H1 (cell line): ENCODE measurements at regions not wholly inside any gene's neighbourhood (a gene's known extent, or its start where the extent isn't known, plus 50 kb on each side); places are given as distances from the start of the nearest gene placed in this dataset.

ENCODE experiments used
- CTCF ChIA-PET: fragments of 300-600 bp; sonication (Branson Sonifier 250); formaldehyde crosslinking; loops from one replicate; lab custom pipeline; 2021; ENCODE audit not compliant: partially characterized antibody; lab: Charles Lee
- POLR2A ChIA-PET: fragments of 300-600 bp; sonication (Branson Sonifier 250); formaldehyde crosslinking; loops from one replicate; lab custom pipeline; 2021; ENCODE audit warnings: inconsistent platforms; ENCODE audit not compliant: partially characterized antibody; lab: Charles Lee
- DNase-seq, 2 experiments: peaks; one replicate each; pipeline versions ENCODE4 v3.0.0 to v3.0.0-alpha.2; 2010 to 2022; ENCODE audit warnings: low spot score in 2 of 2, low read depth in 1 of 2, mixed read lengths in 1 of 2
- FAIRE-seq: peaks from 2 replicates; lab custom pipeline; 2011; peaks lifted over from hg19 to GRCh38; lab: Jason Lieb, UNC
- H2AFZ ChIP-seq: 2 replicates; pipeline ENCODE4 v1.8.1; 2012; ENCODE audit warnings: low read length, inconsistent platforms
- H2AK5ac ChIP-seq: 2 replicates; pipeline ENCODE4 v1.6.1; 2013; ENCODE audit warnings: low read depth, low read length
- H2BK120ac ChIP-seq: replicated peaks from 2 replicates; pipeline ENCODE3; 2013; ENCODE audit warnings: low read depth, low read length, inconsistent platforms
- H2BK12ac ChIP-seq: 2 replicates; pipeline ENCODE4 v1.6.1; 2013; ENCODE audit warnings: low read depth, low read length
- H2BK15ac ChIP-seq: 2 replicates; pipeline ENCODE4 v1.6.1; 2013; ENCODE audit warnings: low read length
- H2BK20ac ChIP-seq: 2 replicates; pipeline ENCODE4 v1.6.1; 2013; ENCODE audit warnings: low read length
- H2BK5ac ChIP-seq: 2 replicates; pipeline ENCODE4 v1.6.1; 2013; ENCODE audit warnings: low read depth, low read length
- H3K14ac ChIP-seq: 2 replicates; pipeline ENCODE4 v1.6.1; 2013; ENCODE audit warnings: inconsistent platforms; ENCODE audit not compliant: insufficient read length
- H3K18ac ChIP-seq: 2 replicates; pipeline ENCODE4 v1.6.1; 2013; ENCODE audit warnings: low read length; ENCODE audit errors: extremely low read depth
- H3K23ac ChIP-seq: 2 replicates; pipeline ENCODE4 v1.6.1; 2013; ENCODE audit warnings: inconsistent platforms; ENCODE audit not compliant: insufficient read length
- H3K23me2 ChIP-seq: 2 replicates; pipeline ENCODE4 v1.6.1; 2013; ENCODE audit warnings: low read depth, low read length
- H3K27ac ChIP-seq: 2 replicates; pipeline ENCODE4 v1.6.1; 2011; ENCODE audit warnings: low read depth, low read length, inconsistent platforms
- H3K27me3 ChIP-seq, 4 experiments: replicated peaks in 1 of 4; 1 replicate in 1 of 4; 2 replicates in 3 of 4; pipeline versions ENCODE4 v1.6.1 to v1.8.1; 2011 to 2013; ENCODE audit warnings: low read length in 3 of 4, mild to moderate bottlenecking in 3 of 4, inconsistent platforms in 2 of 4, mixed read lengths in 2 of 4, moderate library complexity in 1 of 4; ENCODE audit not compliant: control insufficient read depth in 3 of 4, insufficient read depth in 3 of 4; ENCODE audit errors: extremely low read depth in 1 of 4
- H3K36me3 ChIP-seq, 4 experiments: 2 replicates each; pipeline versions ENCODE4 v1.6.1 to v1.8.1; 2011 to 2013; ENCODE audit warnings: mild to moderate bottlenecking in 4 of 4, low read length in 3 of 4, moderate library complexity in 2 of 4, control low read depth in 1 of 4, inconsistent platforms in 1 of 4; ENCODE audit not compliant: insufficient read depth in 4 of 4, control insufficient read depth in 2 of 4
- H3K4ac ChIP-seq: replicated peaks from 2 replicates; pipeline ENCODE3; 2013; ENCODE audit warnings: low read length, low read depth, mixed read lengths, inconsistent platforms; ENCODE audit not compliant: insufficient read length
- H3K4me1 ChIP-seq, 4 experiments: replicated peaks in 1 of 4; 1 replicate in 1 of 4; 2 replicates in 3 of 4; pipeline versions ENCODE4 v1.6.1 to v1.8.1; 2011 to 2013; ENCODE audit warnings: low read length in 3 of 4, inconsistent platforms in 2 of 4, mixed read lengths in 1 of 4; ENCODE audit not compliant: insufficient read depth in 4 of 4, control insufficient read depth in 3 of 4
- H3K4me2 ChIP-seq, 2 experiments: 2 replicates each; pipeline versions ENCODE4 v1.6.1 to v1.8.1; 2011 to 2013; ENCODE audit warnings: low read depth in 2 of 2, low read length in 2 of 2, control low read depth in 1 of 2, inconsistent platforms in 1 of 2, mild to moderate bottlenecking in 1 of 2; ENCODE audit not compliant: insufficient read depth in 1 of 2
- H3K4me3 ChIP-seq, 4 experiments: fragments of 200-600, 300-600 bp in 1 of 4; sonication (generic), shearing (Covaris generic), sonication (Bioruptor Twin) in 1 of 4; 2 replicates each; pipeline versions ENCODE4 v1.5.1 to v1.8.1; 2011 to 2016; ENCODE audit warnings: low read length in 4 of 4, low read depth in 3 of 4, control low read depth in 2 of 4, inconsistent platforms in 2 of 4, mild to moderate bottlenecking in 2 of 4, mixed read lengths in 1 of 4, moderate library complexity in 1 of 4; ENCODE audit not compliant: insufficient read depth in 2 of 4; ENCODE audit errors: extremely low read depth in 1 of 4
- H3K56ac ChIP-seq: replicated peaks from 2 replicates; pipeline ENCODE3; 2013; ENCODE audit warnings: low read depth, mild to moderate bottlenecking, mixed read lengths, low read length, inconsistent platforms; ENCODE audit not compliant: insufficient read length
- H3K79me1 ChIP-seq: 2 replicates; pipeline ENCODE4 v1.6.1; 2013; ENCODE audit warnings: low read depth, low read length, control low read depth
- H3K79me2 ChIP-seq, 2 experiments: 2 replicates each; pipeline versions ENCODE4 v1.6.1 to v1.8.1; 2012 to 2013; ENCODE audit warnings: low read length in 2 of 2, mild to moderate bottlenecking in 2 of 2, inconsistent platforms in 1 of 2; ENCODE audit not compliant: insufficient read depth in 2 of 2, control insufficient read depth in 1 of 2
- H3K9ac ChIP-seq, 4 experiments: replicated peaks in 1 of 4; 1 replicate in 1 of 4; 2 replicates in 3 of 4; pipeline versions ENCODE4 v1.6.1 to v1.8.1; 2011 to 2013; ENCODE audit warnings: low read depth in 3 of 4, low read length in 3 of 4, control low read depth in 2 of 4, mild to moderate bottlenecking in 2 of 4, moderate library complexity in 2 of 4, inconsistent platforms in 1 of 4; ENCODE audit errors: extremely low read depth in 1 of 4
- H3K9me3 ChIP-seq, 2 experiments: 2 replicates each; pipeline versions ENCODE4 v1.6.1 to v1.8.1; 2012 to 2013; ENCODE audit warnings: mild to moderate bottlenecking in 2 of 2, moderate library complexity in 2 of 2, control low read depth in 1 of 2, inconsistent platforms in 1 of 2, low read depth in 1 of 2, low read length in 1 of 2, mixed read lengths in 1 of 2; ENCODE audit not compliant: insufficient read depth in 2 of 2
- H4K20me1 ChIP-seq, 2 experiments: replicated peaks in 1 of 2; 2 replicates each; pipeline versions ENCODE3 to v1.8.1; 2011 to 2013; ENCODE audit warnings: inconsistent platforms in 2 of 2, low read length in 2 of 2, mild to moderate bottlenecking in 1 of 2; ENCODE audit not compliant: insufficient read depth in 2 of 2, control insufficient read depth in 1 of 2
- H4K5ac ChIP-seq: 2 replicates; pipeline ENCODE4 v1.6.1; 2013; ENCODE audit warnings: low read length, low read depth, mixed read lengths, inconsistent platforms; ENCODE audit not compliant: insufficient read length
- H4K8ac ChIP-seq: 2 replicates; pipeline ENCODE4 v1.8.0; 2013; ENCODE audit warnings: mild to moderate bottlenecking, moderate library complexity, low read length, inconsistent platforms; ENCODE audit not compliant: insufficient read depth; ENCODE audit errors: extremely low read depth
- H4K91ac ChIP-seq: replicated peaks from 2 replicates; pipeline ENCODE3; 2013; ENCODE audit warnings: low read length, mixed read lengths, inconsistent platforms; ENCODE audit not compliant: insufficient read length
- CBX8 ChIP-seq: fragments of 300-800, 300-1000 bp; sonication (generic); IDR thresholded peaks from 2 replicates; pipeline ENCODE4 v1.7.1; 2016; ENCODE audit warnings: low read depth, low read length, borderline replicate concordance
- CHD2 ChIP-seq: IDR thresholded peaks from 2 replicates; pipeline ENCODE4 v1.6.1; 2012; ENCODE audit warnings: low read length, improper control_type of control experiment
- GABPA ChIP-seq: IDR thresholded peaks from 2 replicates; pipeline ENCODE4 v1.6.1; 2011; ENCODE audit warnings: mild to moderate bottlenecking, low read length, moderate library complexity, borderline replicate concordance; ENCODE audit not compliant: insufficient read depth
- HDAC2 ChIP-seq, 2 experiments: fragments of 300-600 bp in 1 of 2; sonication (generic) in 1 of 2; IDR thresholded peaks; 2 replicates each; pipeline ENCODE4 v1.6.1; 2011 to 2012; ENCODE audit warnings: low read depth in 2 of 2, low read length in 2 of 2, mild to moderate bottlenecking in 2 of 2, moderate library complexity in 2 of 2, borderline replicate concordance in 1 of 2, inconsistent platforms in 1 of 2
- MAFK ChIP-seq: IDR thresholded peaks from 2 replicates; pipeline ENCODE4 v1.6.1; 2012; ENCODE audit warnings: low read depth, mild to moderate bottlenecking, improper control_type of control experiment, low read length
- PHF8 ChIP-seq: fragments of 200-600 bp; sonication (generic); conservative IDR thresholded peaks from 2 replicates; pipeline ENCODE4 v1.7.1; 2012; ENCODE audit warnings: low read depth, mild to moderate bottlenecking, inconsistent platforms, low read length, moderate library complexity
- SIN3A ChIP-seq, 2 experiments: IDR thresholded peaks in 1 of 2; conservative IDR thresholded peaks in 1 of 2; 2 replicates each; pipeline ENCODE4 v1.6.1; 2011 to 2012; ENCODE audit warnings: low read length in 2 of 2, improper control_type of control experiment in 1 of 2, low read depth in 1 of 2, mild to moderate bottlenecking in 1 of 2
- TEAD4 ChIP-seq: IDR thresholded peaks from 2 replicates; pipeline ENCODE4 v1.6.1; 2012; ENCODE audit warnings: low read depth, low read length, inconsistent platforms, mixed read lengths
- WGBS, 2 experiments: shearing (Covaris generic) in 1 of 2; methylation state at CpG; one replicate each; pipeline versions ENCODE4 v1.1.6 to v1.1.7; 2013 to 2015; ENCODE audit warnings: low lambda C conversion rate in 2 of 2, mixed read lengths in 2 of 2, inconsistent platforms in 1 of 2, low coverage in 1 of 2, missing lambda C conversion rate in 1 of 2; ENCODE audit not compliant: insufficient replicate concordance in 2 of 2, insufficient coverage in 1 of 2, insufficient read length in 1 of 2; ENCODE audit errors: extremely low coverage in 1 of 2, missing lambda C conversion rate in 1 of 2; 5-methylcytosine and 5-hydroxymethylcytosine counted together
- TF ChIP-seq, protein P1 (sequence below): IDR thresholded peaks from 2 replicates; pipeline ENCODE4 v1.6.1; 2012; ENCODE audit warnings: inconsistent platforms
- TF ChIP-seq, protein P2 (sequence below): IDR thresholded peaks from 2 replicates; pipeline ENCODE4 v1.6.1; 2011; ENCODE audit warnings: low read length, improper control_type of control experiment

DNA sequence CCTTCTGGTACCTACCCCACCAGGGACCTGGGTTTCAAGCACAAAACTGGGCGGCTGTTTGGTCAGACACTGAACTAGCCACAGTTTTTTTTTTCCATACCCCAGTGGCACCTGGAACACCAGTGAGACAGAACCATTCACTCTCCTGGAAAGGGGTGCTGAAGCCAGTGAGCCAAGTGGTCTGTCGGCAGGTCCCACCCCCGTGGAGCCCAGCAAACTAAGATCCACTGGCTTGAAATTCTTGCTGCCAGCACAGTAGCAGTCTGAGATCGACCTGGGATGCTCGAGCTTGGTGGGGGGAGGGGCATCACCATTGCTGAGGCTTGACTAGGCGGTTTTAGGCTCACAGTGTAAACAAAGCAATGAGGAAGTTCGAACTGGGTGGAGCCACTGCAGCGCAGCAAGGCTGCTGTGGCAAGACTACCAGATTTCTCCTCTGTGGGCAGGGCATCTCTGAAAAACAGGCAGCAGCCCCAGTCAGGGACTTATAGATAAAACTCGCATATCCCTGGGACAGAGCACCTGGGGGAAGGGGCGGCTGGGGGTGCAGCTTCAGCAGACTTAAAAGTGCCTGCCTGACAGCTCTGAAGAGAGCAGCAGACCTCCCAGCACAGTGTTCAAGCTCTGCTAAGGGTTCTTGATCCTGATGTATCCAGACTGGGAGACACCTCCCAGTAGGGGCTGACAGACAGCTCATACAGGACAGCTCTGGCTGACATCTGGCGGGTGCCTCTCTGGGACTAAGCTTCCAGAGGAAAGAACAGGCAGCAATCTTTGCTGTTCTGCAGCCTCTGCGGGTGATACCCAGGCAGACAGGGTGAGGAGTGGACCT, 223.0 kb downstream of the COX18 start:
- H2AK5ac ChIP-seq = no peak overlapping the region
- no peak overlapping the region for H3K4me2 ChIP-seq
- WGBS, 2 experiments = 70% methylated on average over 12 of the region's 12 CpGs; no CpG with 5 or more reads in 1 of the 2 experiments
- H3K9ac ChIP-seq = no peak overlapping the region
- H3K36me3 ChIP-seq = no peaks in the 10 kb centered on the region
- H3K23me2 ChIP-seq = no peaks in the 10 kb centered on the region
- no peaks in the 10 kb centered on the region for H3K27me3 ChIP-seq
- no peak overlapping the region for H3K4me3 ChIP-seq
- H3K79me1 ChIP-seq = no peaks in the 10 kb centered on the region
- FAIRE-seq (peak; percentile 57), DNase-seq (peak; percentile 50 to 67)
- peak overlapping the region; percentile 93 for H2AFZ ChIP-seq
- H3K9me3 ChIP-seq = peaks cover 3 to 11% of the 10 kb centered on the region in 2 experiments; a peak in 3 of 4 replicates
- H3K14ac ChIP-seq = no peak overlapping the region
- H2BK20ac ChIP-seq = no peak overlapping the region
- POLR2A ChIA-PET = no interaction called here
- H2BK5ac ChIP-seq = peak overlapping the region; percentile 20; the same call in 1 of the 2 replicates
- H3K4me1 ChIP-seq = peaks cover 0 to 2% (median 0%) of the 10 kb centered on the region in 4 experiments; a peak in 2 of 7 replicates
- peak overlapping the region; percentile 13 for H3K18ac ChIP-seq
- CTCF ChIA-PET = interaction anchor here (1.0 to 1.3 kb wide), 3 partner anchors 12 to 143 kb away, joined by 3 to 6 read pairs (median 4); no protein-coding TSS in a partner anchor
- no peak overlapping the region for H4K91ac ChIP-seq
- H3K4ac ChIP-seq = no peak overlapping the region
- no peak overlapping the region for H2BK120ac ChIP-seq
- H4K5ac ChIP-seq = no peak overlapping the region
- H3K56ac ChIP-seq = no peak overlapping the region
- no peak overlapping the region for H2BK15ac ChIP-seq
- no peak overlapping the region for H4K8ac ChIP-seq
- no peaks in the 10 kb centered on the region for H3K79me2 ChIP-seq
- H2BK12ac ChIP-seq = 0 out of 2 replicates have a peak overlapping the region, but pooled peaks have one; percentile 75
- H3K27ac ChIP-seq = no peak overlapping the region
- H4K20me1 ChIP-seq = no peaks in the 10 kb centered on the region
- H3K23ac ChIP-seq = no peak overlapping the region
- TF ChIP-seq GABPA (no peak), MAFK (peak; percentile 57; the same call in 1 of the 2 replicates), SIN3A (conservative IDR thresholded peaks at IDR 0.05 in 1 of 2, IDR thresholded peaks at IDR 0.05 in 1 of 2; ENCODE audit: low read depth in 1 of 2, low read length in 2 of 2) (no peak), PHF8 (no peak), HDAC2 (IDR thresholded peaks at IDR 0.05; ENCODE audit: borderline replicate concordance in 1 of 2, low read depth in 2 of 2, low read length in 2 of 2) (no peak), CBX8 (no peak), TEAD4 (peak; percentile 29; the same call in 1 of the 2 replicates), CHD2 (no peak)
- TF ChIP-seq, protein P1, sequence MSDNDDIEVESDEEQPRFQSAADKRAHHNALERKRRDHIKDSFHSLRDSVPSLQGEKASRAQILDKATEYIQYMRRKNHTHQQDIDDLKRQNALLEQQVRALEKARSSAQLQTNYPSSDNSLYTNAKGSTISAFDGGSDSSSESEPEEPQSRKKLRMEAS = no peak
- TF ChIP-seq, protein P2, sequence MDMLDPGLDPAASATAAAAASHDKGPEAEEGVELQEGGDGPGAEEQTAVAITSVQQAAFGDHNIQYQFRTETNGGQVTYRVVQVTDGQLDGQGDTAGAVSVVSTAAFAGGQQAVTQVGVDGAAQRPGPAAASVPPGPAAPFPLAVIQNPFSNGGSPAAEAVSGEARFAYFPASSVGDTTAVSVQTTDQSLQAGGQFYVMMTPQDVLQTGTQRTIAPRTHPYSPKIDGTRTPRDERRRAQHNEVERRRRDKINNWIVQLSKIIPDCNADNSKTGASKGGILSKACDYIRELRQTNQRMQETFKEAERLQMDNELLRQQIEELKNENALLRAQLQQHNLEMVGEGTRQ = no peak
